H9 (cell line): ENCODE measurements at regions not wholly inside any gene's neighbourhood (a gene's known extent, or its start where the extent isn't known, plus 50 kb on each side); places are given as distances from the start of the nearest gene placed in this dataset.

Experiments used
- DNase-seq: peaks from one replicate; pipeline ENCODE4 v3.0.0-alpha.2; 2017
- H2AFZ ChIP-seq: one replicate; pipeline ENCODE4 v1.6.1; 2013; ENCODE audit warnings: mild to moderate bottlenecking, low read length, control low read depth, moderate library complexity
- H2AK5ac ChIP-seq: 2 replicates; pipeline ENCODE4 v1.6.1; 2013; ENCODE audit warnings: low read length, control low read depth, mixed read lengths; ENCODE audit not compliant: insufficient read length
- H2BK120ac ChIP-seq: one replicate; pipeline ENCODE4 v1.6.1; 2013; ENCODE audit warnings: low read depth, mild to moderate bottlenecking, low read length, control low read depth, inconsistent platforms; ENCODE audit not compliant: poor library complexity, severe bottlenecking
- H2BK12ac ChIP-seq: 2 replicates; pipeline ENCODE4 v1.6.1; 2013; ENCODE audit warnings: low read length, control low read depth, mixed read lengths, low read depth; ENCODE audit not compliant: insufficient read length
- H2BK15ac ChIP-seq: 2 replicates; pipeline ENCODE4 v1.6.1; 2013; ENCODE audit warnings: low read depth, low read length, control low read depth
- H2BK20ac ChIP-seq: one replicate; pipeline ENCODE4 v1.6.1; 2013; ENCODE audit warnings: low read depth, mild to moderate bottlenecking, low read length, control low read depth, inconsistent platforms; ENCODE audit not compliant: poor library complexity, severe bottlenecking
- H2BK5ac ChIP-seq: 2 replicates; pipeline ENCODE4 v1.6.1; 2013; ENCODE audit warnings: low read length, control low read depth, mixed read lengths; ENCODE audit not compliant: insufficient read length
- H3K14ac ChIP-seq: 2 replicates; pipeline ENCODE4 v1.6.1; 2013; ENCODE audit warnings: low read length, control low read depth; ENCODE audit not compliant: insufficient read depth
- H3K18ac ChIP-seq: 2 replicates; pipeline ENCODE4 v1.6.1; 2013; ENCODE audit warnings: low read depth, mild to moderate bottlenecking, mixed read lengths, low read length, control low read depth; ENCODE audit not compliant: insufficient read length
- H3K23ac ChIP-seq: 2 replicates; pipeline ENCODE4 v1.6.1; 2013; ENCODE audit warnings: low read length, control low read depth, mixed read lengths, low read depth; ENCODE audit not compliant: insufficient read length
- H3K23me2 ChIP-seq: 2 replicates; pipeline ENCODE4 v1.6.1; 2013; ENCODE audit warnings: low read depth, mild to moderate bottlenecking, mixed read lengths, low read length, control low read depth; ENCODE audit not compliant: insufficient read length, poor library complexity, severe bottlenecking
- H3K27ac ChIP-seq: 2 replicates; pipeline ENCODE4 v1.5.1; 2013; ENCODE audit warnings: low read length, control low read depth, mixed read lengths, low read depth; ENCODE audit not compliant: insufficient read length
- H3K27me3 ChIP-seq: 2 replicates; pipeline ENCODE4 v1.6.1; 2013; ENCODE audit warnings: low read length, control low read depth, inconsistent platforms; ENCODE audit not compliant: insufficient read depth
- H3K4ac ChIP-seq: 2 replicates; pipeline ENCODE4 v1.6.1; 2013; ENCODE audit warnings: low read depth, mild to moderate bottlenecking, control low read depth, inconsistent platforms, low read length, moderate library complexity
- H3K4me1 ChIP-seq: 2 replicates; pipeline ENCODE4 v1.6.1; 2013; ENCODE audit warnings: low read length, control low read depth, inconsistent platforms; ENCODE audit not compliant: insufficient read depth
- H3K4me2 ChIP-seq: 2 replicates; pipeline ENCODE4 v1.6.1; 2013; ENCODE audit warnings: low read length, control low read depth, mixed read lengths; ENCODE audit not compliant: insufficient read length, insufficient read depth
- H3K56ac ChIP-seq: 2 replicates; pipeline ENCODE4 v1.6.1; 2013; ENCODE audit warnings: low read depth, mild to moderate bottlenecking, mixed read lengths, low read length, control low read depth; ENCODE audit not compliant: insufficient read length
- H3K79me1 ChIP-seq: 2 replicates; pipeline ENCODE4 v1.6.1; 2013; ENCODE audit warnings: low read depth, mild to moderate bottlenecking, moderate library complexity, low read length, control low read depth, inconsistent platforms; ENCODE audit not compliant: insufficient read depth, poor library complexity, severe bottlenecking
- H3K79me2 ChIP-seq: 2 replicates; pipeline ENCODE4 v1.6.1; 2013; ENCODE audit warnings: low read length, control low read depth, inconsistent platforms; ENCODE audit not compliant: insufficient read depth
- H3K9ac ChIP-seq: 2 replicates; pipeline ENCODE4 v1.6.1; 2013; ENCODE audit warnings: low read length, control low read depth, mixed read lengths; ENCODE audit not compliant: insufficient read length; ENCODE audit errors: extremely low read depth
- H3K9me3 ChIP-seq: one replicate; pipeline ENCODE4 v1.6.1; 2013; ENCODE audit warnings: low read depth, low read length, inconsistent platforms; ENCODE audit not compliant: control insufficient read depth
- H3T11ph ChIP-seq: one replicate; pipeline ENCODE4 v1.6.1; 2013; ENCODE audit warnings: mild to moderate bottlenecking, low read length, control low read depth, inconsistent platforms
- H4K20me1 ChIP-seq: one replicate; pipeline ENCODE4 v1.6.1; 2013; ENCODE audit not compliant: control insufficient read depth, insufficient read length, insufficient read depth
- H4K5ac ChIP-seq: 2 replicates; pipeline ENCODE4 v1.6.1; 2013; ENCODE audit warnings: low read depth, mild to moderate bottlenecking, mixed read lengths, low read length, control low read depth; ENCODE audit not compliant: insufficient read length
- H4K8ac ChIP-seq: replicated peaks from 2 replicates; pipeline ENCODE4 v1.6.1; 2013; ENCODE audit warnings: low read length, control low read depth, mixed read lengths, low read depth; ENCODE audit not compliant: insufficient read length
- H4K91ac ChIP-seq: 2 replicates; pipeline ENCODE4 v1.6.1; 2013; ENCODE audit warnings: low read depth, mild to moderate bottlenecking, moderate library complexity, mixed read lengths, low read length, control low read depth; ENCODE audit not compliant: insufficient read length
- H3K27ac Mint-ChIP-seq, 3 experiments: 2 replicates in 2 of 3; 3 replicates in 1 of 3; pipeline ENCODE4 v1.8.0; 2020 to 2021; ENCODE audit warnings: mixed read lengths in 3 of 3, mild to moderate bottlenecking in 1 of 3, moderate library complexity in 1 of 3
- H3K27me3 Mint-ChIP-seq: 2 replicates; pipeline ENCODE4 v1.8.0; 2021; ENCODE audit warnings: low read depth, mild to moderate bottlenecking, moderate library complexity, mixed read lengths
- H3K36me3 Mint-ChIP-seq, 3 experiments: 2 replicates in 2 of 3; 3 replicates in 1 of 3; pipeline ENCODE4 v1.8.0; 2020 to 2021; ENCODE audit warnings: low read depth in 3 of 3, mixed read lengths in 3 of 3; ENCODE audit not compliant: insufficient read depth in 1 of 3
- H3K4me1 Mint-ChIP-seq, 2 experiments: 2 replicates each; pipeline ENCODE4 v1.8.0; 2020; ENCODE audit warnings: mixed read lengths in 2 of 2
- H3K4me3 Mint-ChIP-seq, 2 experiments: 2 replicates in 1 of 2; 3 replicates in 1 of 2; pipeline ENCODE4 v1.8.0; 2020 to 2021; ENCODE audit warnings: mild to moderate bottlenecking in 2 of 2, mixed read lengths in 2 of 2, moderate library complexity in 1 of 2
- H3K9me3 Mint-ChIP-seq, 2 experiments: 2 replicates in 1 of 2; 3 replicates in 1 of 2; pipeline ENCODE4 v1.8.0; 2020; ENCODE audit warnings: mild to moderate bottlenecking in 2 of 2, mixed read lengths in 2 of 2, moderate library complexity in 1 of 2
- WGBS: extraction: QIAGEN DNeasy Blood & Tissue Kit; methylation state at CpG from one replicate; pipeline ENCODE4 v1.1.7; 2013; ENCODE audit warnings: missing lambda C conversion rate, low lambda C conversion rate, mixed read lengths; ENCODE audit not compliant: insufficient read length; ENCODE audit errors: extremely low coverage; 5-methylcytosine and 5-hydroxymethylcytosine counted together
- TF ChIP-seq, protein P1 (sequence below): fragments of 200-600 bp; sonication (generic); conservative IDR thresholded peaks from 3 replicates; pipeline ENCODE4 v1.8.0; 2021; ENCODE audit warnings: antibody characterized with exemption, mild to moderate bottlenecking

DNA sequence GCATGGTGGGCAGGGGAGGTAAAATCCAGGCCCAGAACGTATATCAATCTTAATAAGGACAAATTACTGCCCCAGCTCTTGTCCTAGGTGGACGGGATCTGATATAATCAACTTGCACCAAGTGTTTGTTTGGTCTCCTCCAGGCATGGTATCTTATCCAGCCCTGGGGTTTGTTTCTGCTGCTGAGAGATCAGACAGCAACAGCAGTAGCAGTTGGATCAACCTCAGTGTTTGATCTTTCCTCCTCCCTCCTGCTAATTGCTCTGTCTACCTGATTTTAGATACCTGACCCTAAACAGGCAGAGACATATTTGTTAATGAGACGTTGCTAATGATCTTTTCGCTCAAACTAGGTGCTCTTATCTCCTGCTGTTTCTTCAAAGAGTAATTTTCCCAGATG, 100.4 kb upstream of the BACH2 start:
- no peak overlapping the region for H3K27ac ChIP-seq
- Mint-ChIP-seq H3K36me3 (no peaks in the 10 kb centered on the region), H3K9me3 (no peaks in the 10 kb centered on the region), H3K4me3 (no peak overlapping the region), H3K27ac (no peak overlapping the region), H3K4me1 (peaks cover 0 to 7% of the 10 kb centered on the region in 2 experiments; a peak in 3 of 4 replicates), H3K27me3 (peaks cover 11% of the 10 kb centered on the region)
- H3K23me2 ChIP-seq, result no peaks in the 10 kb centered on the region
- no peaks in the 10 kb centered on the region for H3K9me3 ChIP-seq
- H4K91ac ChIP-seq, result no peak overlapping the region
- no peak overlapping the region for H2BK15ac ChIP-seq
- no peak overlapping the region for H3K56ac ChIP-seq
- H4K5ac ChIP-seq, result no peak overlapping the region
- no peak overlapping the region for H2BK12ac ChIP-seq
- no peak overlapping the region for H3K9ac ChIP-seq
- no peak for DNase-seq
- H2AFZ ChIP-seq, result no peak overlapping the region
- no peak overlapping the region for H3K18ac ChIP-seq
- H2AK5ac ChIP-seq, result no peak overlapping the region
- no CpG with 5 or more reads among the region's 4 CpGs for WGBS
- no peaks in the 10 kb centered on the region for H3K4me1 ChIP-seq
- H3K23ac ChIP-seq, result no peak overlapping the region
- H4K8ac ChIP-seq, result no peak overlapping the region
- no peak overlapping the region for H2BK5ac ChIP-seq
- no peak overlapping the region for H2BK20ac ChIP-seq
- H4K20me1 ChIP-seq, result no peaks in the 10 kb centered on the region
- no peaks in the 10 kb centered on the region for H3K27me3 ChIP-seq
- H3K79me2 ChIP-seq, result no peaks in the 10 kb centered on the region
- H3K4ac ChIP-seq, result no peak overlapping the region
- no peak overlapping the region for H3T11ph ChIP-seq
- no peak overlapping the region for H3K4me2 ChIP-seq
- TF ChIP-seq, protein P1, sequence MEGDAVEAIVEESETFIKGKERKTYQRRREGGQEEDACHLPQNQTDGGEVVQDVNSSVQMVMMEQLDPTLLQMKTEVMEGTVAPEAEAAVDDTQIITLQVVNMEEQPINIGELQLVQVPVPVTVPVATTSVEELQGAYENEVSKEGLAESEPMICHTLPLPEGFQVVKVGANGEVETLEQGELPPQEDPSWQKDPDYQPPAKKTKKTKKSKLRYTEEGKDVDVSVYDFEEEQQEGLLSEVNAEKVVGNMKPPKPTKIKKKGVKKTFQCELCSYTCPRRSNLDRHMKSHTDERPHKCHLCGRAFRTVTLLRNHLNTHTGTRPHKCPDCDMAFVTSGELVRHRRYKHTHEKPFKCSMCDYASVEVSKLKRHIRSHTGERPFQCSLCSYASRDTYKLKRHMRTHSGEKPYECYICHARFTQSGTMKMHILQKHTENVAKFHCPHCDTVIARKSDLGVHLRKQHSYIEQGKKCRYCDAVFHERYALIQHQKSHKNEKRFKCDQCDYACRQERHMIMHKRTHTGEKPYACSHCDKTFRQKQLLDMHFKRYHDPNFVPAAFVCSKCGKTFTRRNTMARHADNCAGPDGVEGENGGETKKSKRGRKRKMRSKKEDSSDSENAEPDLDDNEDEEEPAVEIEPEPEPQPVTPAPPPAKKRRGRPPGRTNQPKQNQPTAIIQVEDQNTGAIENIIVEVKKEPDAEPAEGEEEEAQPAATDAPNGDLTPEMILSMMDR, result no peak
- H2BK120ac ChIP-seq, result no peak overlapping the region
- H3K14ac ChIP-seq, result no peak overlapping the region
- H3K79me1 ChIP-seq, result no peaks in the 10 kb centered on the region
